Muscle layer of colon (tissue), 2 donors: ENCODE measurements at regions not wholly inside any gene's neighbourhood (a gene's known extent, or its start where the extent isn't known, plus 50 kb on each side); places are given as distances from the start of the nearest gene placed in this dataset.

Experiments used
- H3K27ac ChIP-seq: one replicate; pipeline ENCODE4 v1.7.0; 2013; ENCODE audit warnings: low read depth, mild to moderate bottlenecking, low read length, moderate library complexity
- H3K27me3 ChIP-seq, 2 donors: one replicate each; pipeline ENCODE4 v1.7.0; 2013; ENCODE audit warnings: low read length in 2 of 2, mild to moderate bottlenecking in 2 of 2; ENCODE audit not compliant: insufficient read depth in 2 of 2, control insufficient read depth in 1 of 2
- H3K36me3 ChIP-seq: one replicate; pipeline ENCODE4 v1.7.0; 2013; ENCODE audit warnings: mild to moderate bottlenecking, low read length; ENCODE audit not compliant: insufficient read depth
- H3K4me1 ChIP-seq: one replicate; pipeline ENCODE4 v1.7.0; 2013; ENCODE audit warnings: mild to moderate bottlenecking, low read length; ENCODE audit not compliant: insufficient read depth
- H3K4me3 ChIP-seq, 2 donors: one replicate each; pipeline ENCODE4 v1.7.0; 2013; ENCODE audit warnings: low read length in 2 of 2, low read depth in 1 of 2, mild to moderate bottlenecking in 1 of 2, moderate library complexity in 1 of 2
- H3K9ac ChIP-seq: one replicate; pipeline ENCODE4 v1.7.0; 2013; ENCODE audit warnings: low read length
- H3K9me3 ChIP-seq: one replicate; pipeline ENCODE4 v1.7.0; 2013; ENCODE audit warnings: mild to moderate bottlenecking, low read length
- donor health status: abdominal sarcoma.
- donor health status: Adenocarcinoma of cecum.

GRCh38 chr18:29930231-29930630, 1112.3 kb downstream of the DSC3 start:
- no peaks in the 10 kb centered on the region for H3K36me3 ChIP-seq
- no peak overlapping the region for H3K27ac ChIP-seq
- H3K9ac ChIP-seq, result no peak overlapping the region
- H3K4me3 ChIP-seq, result no peak overlapping the region
- H3K4me1 ChIP-seq, result no peaks in the 10 kb centered on the region
- no peaks in the 10 kb centered on the region for H3K9me3 ChIP-seq
- H3K27me3 ChIP-seq, result no peaks in the 10 kb centered on the region

- H3K9ac ChIP-seq, result no peak overlapping the region
- H3K9me3 ChIP-seq, result no peaks in the 10 kb centered on the region
- no peaks in the 10 kb centered on the region for H3K4me1 ChIP-seq
- H3K27me3 ChIP-seq, result no peaks in the 10 kb centered on the region
- H3K4me3 ChIP-seq, result no peak overlapping the region
- H3K27ac ChIP-seq, result no peak overlapping the region
- no peaks in the 10 kb centered on the region for H3K36me3 ChIP-seq
Observed at GRCh38 chr18:29928081-29928480, 1114.5 kb downstream of the DSC3 start.

GRCh38 chr18:29925566-29925965, 1117.0 kb downstream of the DSC3 start:
- no peak overlapping the region for H3K9ac ChIP-seq
- no peak overlapping the region for H3K4me3 ChIP-seq
- no peaks in the 10 kb centered on the region for H3K9me3 ChIP-seq
- no peaks in the 10 kb centered on the region for H3K27me3 ChIP-seq
- H3K27ac ChIP-seq, result no peak overlapping the region
- no peaks in the 10 kb centered on the region for H3K4me1 ChIP-seq
- H3K36me3 ChIP-seq, result no peaks in the 10 kb centered on the region

DNA sequence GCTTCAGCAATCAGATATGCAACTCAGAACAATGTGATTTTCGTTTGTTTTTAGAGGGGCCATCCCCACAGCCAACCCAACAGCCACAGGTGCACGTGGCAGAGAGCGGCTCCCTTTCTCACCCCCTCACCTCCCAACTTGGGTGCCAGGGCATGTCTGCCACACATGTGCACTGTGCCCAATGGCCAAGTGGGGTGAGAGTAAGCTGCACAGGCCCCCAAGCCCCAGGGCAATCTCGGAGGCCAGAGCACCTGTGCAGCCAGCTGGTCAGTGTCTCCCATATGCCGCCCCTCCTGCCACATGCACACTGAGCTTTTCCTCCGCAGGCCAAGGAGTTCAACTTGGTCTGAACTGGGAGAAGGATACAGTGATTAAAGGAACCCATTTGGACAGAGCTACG, 1130.2 kb downstream of the DSC3 start:
- H3K27ac ChIP-seq, result no peak overlapping the region
- no peak overlapping the region for H3K9ac ChIP-seq
- no peak overlapping the region for H3K4me3 ChIP-seq
- no peaks in the 10 kb centered on the region for H3K9me3 ChIP-seq
- no peaks in the 10 kb centered on the region for H3K27me3 ChIP-seq
- H3K4me1 ChIP-seq, result no peaks in the 10 kb centered on the region
- no peaks in the 10 kb centered on the region for H3K36me3 ChIP-seq

GRCh38 chr18:29892960-29893558, 1149.5 kb downstream of the DSC3 start:
- no peaks in the 10 kb centered on the region for H3K27me3 ChIP-seq
- no peaks in the 10 kb centered on the region for H3K36me3 ChIP-seq
- H3K4me3 ChIP-seq, result no peak overlapping the region
- H3K9ac ChIP-seq, result no peak overlapping the region
- no peaks in the 10 kb centered on the region for H3K4me1 ChIP-seq
- H3K27ac ChIP-seq, result no peak overlapping the region
- H3K9me3 ChIP-seq, result no peaks in the 10 kb centered on the region

DNA sequence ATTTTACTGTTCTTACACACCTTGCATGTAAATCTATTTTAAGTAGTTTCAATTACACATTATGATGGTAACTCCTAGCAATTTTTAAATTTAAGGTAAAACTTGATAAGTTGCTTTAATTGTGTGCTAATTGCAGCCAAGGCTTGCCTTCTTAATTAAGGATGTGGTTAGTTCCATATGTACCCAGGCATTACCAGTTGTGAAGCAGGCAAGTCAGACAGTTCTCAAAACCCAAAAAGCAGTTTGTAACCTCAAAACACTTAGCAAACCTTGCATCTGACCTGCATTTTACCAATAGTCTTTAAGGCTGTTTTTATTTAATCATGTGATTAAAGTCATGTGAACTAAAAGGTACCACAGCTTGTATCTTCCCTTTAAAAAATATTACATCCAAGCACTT, 1159.4 kb downstream of the DSC3 start:
- no peak overlapping the region for H3K27ac ChIP-seq
- no peak overlapping the region for H3K4me3 ChIP-seq
- H3K4me1 ChIP-seq, result no peaks in the 10 kb centered on the region
- H3K27me3 ChIP-seq, result no peaks in the 10 kb centered on the region
- no peak overlapping the region for H3K9ac ChIP-seq
- H3K36me3 ChIP-seq, result no peaks in the 10 kb centered on the region
- no peaks in the 10 kb centered on the region for H3K9me3 ChIP-seq

- Histone ChIP-seq H3K27ac (no peak overlapping the region), H3K36me3 (no peaks in the 10 kb centered on the region), H3K9ac (no peak overlapping the region), H3K9me3 (no peaks in the 10 kb centered on the region), H3K27me3 (no peaks in the 10 kb centered on the region), H3K4me1 (no peaks in the 10 kb centered on the region), H3K4me3 (no peak overlapping the region)
Observed at GRCh38 chr18:29882620-29883019, 1159.9 kb downstream of the DSC3 start.

DNA sequence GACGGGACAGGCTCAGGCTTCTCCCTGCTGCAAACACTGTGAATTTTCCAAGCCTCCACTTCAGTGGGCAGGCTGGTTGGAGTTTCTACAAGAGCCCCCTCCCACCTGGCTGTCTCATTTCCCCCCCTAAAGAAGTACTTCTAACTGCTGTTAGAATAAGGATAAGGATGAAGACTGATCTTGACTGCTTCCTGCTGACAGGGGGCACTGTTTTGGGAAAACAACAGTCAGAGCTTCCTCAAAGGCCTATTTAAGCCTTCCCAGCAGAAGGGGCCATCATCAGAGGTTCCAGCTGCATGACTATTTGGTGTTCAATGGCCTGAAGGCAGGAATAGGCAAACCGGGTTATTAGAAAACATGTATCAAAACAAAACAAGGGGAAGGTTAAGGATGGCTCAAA, 1162.8 kb downstream of the DSC3 start:
- H3K36me3 ChIP-seq, result no peaks in the 10 kb centered on the region
- no peaks in the 10 kb centered on the region for H3K4me1 ChIP-seq
- no peaks in the 10 kb centered on the region for H3K9me3 ChIP-seq
- H3K27ac ChIP-seq, result no peak overlapping the region
- no peaks in the 10 kb centered on the region for H3K27me3 ChIP-seq
- H3K9ac ChIP-seq, result no peak overlapping the region
- H3K4me3 ChIP-seq, result no peak overlapping the region

DNA sequence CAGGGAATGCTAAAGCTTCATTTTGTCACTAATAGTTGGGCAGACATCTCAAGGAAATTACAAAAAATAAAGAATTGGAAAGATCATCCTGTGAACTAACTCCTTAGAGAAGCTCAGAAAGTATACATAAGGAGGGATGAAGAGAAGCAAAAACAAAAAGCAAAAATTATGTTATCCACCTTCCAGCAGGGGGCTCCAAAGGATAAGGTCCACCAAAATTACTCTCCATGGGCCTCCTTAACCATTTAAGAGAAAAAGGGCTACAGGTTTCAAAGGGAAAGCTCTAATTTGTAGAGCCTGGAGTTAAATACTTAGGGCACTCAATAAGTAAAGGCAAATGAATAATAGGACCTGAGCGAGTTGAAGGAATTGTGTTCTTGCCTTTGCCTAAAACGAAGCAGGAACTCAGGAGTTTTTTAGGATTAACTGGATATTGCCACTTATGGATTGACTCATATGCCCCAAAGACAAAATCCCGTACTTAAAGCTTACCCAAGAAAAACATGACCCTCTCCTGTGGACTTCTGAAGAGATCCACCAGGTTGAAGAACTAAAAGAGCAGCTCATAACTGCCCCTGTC, 1167.9 kb downstream of the DSC3 start:
- Histone ChIP-seq H3K4me1 (no peaks in the 10 kb centered on the region), H3K27me3 (no peaks in the 10 kb centered on the region), H3K4me3 (no peak overlapping the region), H3K9ac (no peak overlapping the region), H3K27ac (no peak overlapping the region), H3K9me3 (no peaks in the 10 kb centered on the region), H3K36me3 (no peaks in the 10 kb centered on the region)

- Histone ChIP-seq H3K27me3 (no peaks in the 10 kb centered on the region), H3K36me3 (no peaks in the 10 kb centered on the region), H3K9ac (no peak overlapping the region), H3K27ac (no peak overlapping the region), H3K4me1 (no peaks in the 10 kb centered on the region), H3K4me3 (no peak overlapping the region), H3K9me3 (no peaks in the 10 kb centered on the region)
Observed at GRCh38 chr18:29873211-29873610, 1169.3 kb downstream of the DSC3 start.

DNA sequence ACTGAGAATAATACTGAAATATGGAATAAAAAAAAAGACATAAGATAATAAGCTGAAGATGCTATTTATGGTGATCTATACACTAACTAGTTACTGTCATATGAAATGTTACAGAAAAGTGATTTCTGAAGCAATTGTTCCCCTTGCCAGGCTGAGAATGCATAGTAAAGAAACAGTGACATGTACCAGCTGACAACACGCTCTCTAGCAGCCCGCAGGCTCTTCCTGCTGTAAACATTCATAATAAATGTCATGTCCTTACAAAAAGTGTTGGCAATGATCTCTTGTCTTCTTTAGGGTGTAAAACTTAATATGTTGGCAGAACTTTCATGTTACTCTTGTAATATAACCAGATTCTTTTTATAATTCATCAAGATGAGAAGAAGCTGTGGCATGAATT, 1171.3 kb downstream of the DSC3 start:
- Histone ChIP-seq H3K36me3 (no peaks in the 10 kb centered on the region), H3K27me3 (no peaks in the 10 kb centered on the region), H3K9ac (no peak overlapping the region), H3K4me1 (no peaks in the 10 kb centered on the region), H3K27ac (no peak overlapping the region), H3K9me3 (no peaks in the 10 kb centered on the region), H3K4me3 (no peak overlapping the region)

DNA sequence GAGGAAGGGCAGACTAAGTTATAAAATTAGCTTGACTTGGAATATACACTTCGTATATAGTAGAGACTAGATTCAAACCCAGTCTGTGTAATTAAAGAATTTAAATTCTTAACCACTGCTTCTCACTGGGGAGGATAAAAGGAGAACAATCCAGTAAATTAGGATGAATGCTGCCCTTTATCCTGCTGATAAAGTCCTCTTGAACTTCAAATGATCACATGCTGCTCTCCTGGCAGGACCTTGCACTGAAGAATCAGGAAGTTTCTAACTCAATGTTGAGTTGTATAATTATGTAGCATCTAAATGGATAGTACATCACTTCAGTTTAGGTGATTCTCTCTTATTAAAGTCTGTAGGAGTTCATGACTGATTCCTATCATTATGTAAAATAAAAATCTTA, 1179.7 kb downstream of the DSC3 start:
- H3K36me3 ChIP-seq, result no peaks in the 10 kb centered on the region
- H3K9ac ChIP-seq, result no peak overlapping the region
- H3K27ac ChIP-seq, result no peak overlapping the region
- no peak overlapping the region for H3K4me3 ChIP-seq
- no peaks in the 10 kb centered on the region for H3K27me3 ChIP-seq
- no peaks in the 10 kb centered on the region for H3K4me1 ChIP-seq
- H3K9me3 ChIP-seq, result no peaks in the 10 kb centered on the region
